HEK293 (cell line): ENCODE measurements at regions not wholly inside any gene's neighbourhood (a gene's known extent, or its start where the extent isn't known, plus 50 kb on each side); places are given as distances from the start of the nearest gene placed in this dataset.

ENCODE experiments used
- AEBP2 ChIP-seq: fragments of 450-650 bp; formaldehyde crosslinking; IDR thresholded peaks from 2 replicates; pipeline ENCODE4 v1.5.1; 2016; ENCODE audit warnings: missing biosample characterization, missing genetic modification characterization, borderline replicate concordance
- CTCF ChIP-seq: fragments of 450-650 bp; formaldehyde crosslinking; IDR thresholded peaks from 2 replicates; pipeline ENCODE4 v1.5.1; 2016; ENCODE audit warnings: missing biosample characterization, missing genetic modification characterization
- ZNF121 ChIP-seq: fragments of 450-650 bp; formaldehyde crosslinking; IDR thresholded peaks from 2 replicates; pipeline ENCODE4 v1.5.1; 2016; ENCODE audit warnings: missing biosample characterization, missing genetic modification characterization
- ZNF174 ChIP-seq: fragments of 450-650 bp; formaldehyde crosslinking; IDR thresholded peaks from 2 replicates; pipeline ENCODE4 v1.5.0; 2017; ENCODE audit warnings: missing biosample characterization, mild to moderate bottlenecking, missing genetic modification characterization
- ZNF184 ChIP-seq: fragments of 450-650 bp; IDR thresholded peaks from 2 replicates; pipeline ENCODE4 v1.5.1; 2018; ENCODE audit warnings: missing biosample characterization, mild to moderate bottlenecking, missing genetic modification characterization
- ZNF416 ChIP-seq: fragments of 450-650 bp; formaldehyde crosslinking; IDR thresholded peaks from 2 replicates; pipeline ENCODE4 v1.5.1; 2016; ENCODE audit warnings: missing biosample characterization, missing genetic modification characterization
- ZNF610 ChIP-seq: fragments of 450-650 bp; formaldehyde crosslinking; IDR thresholded peaks from 2 replicates; pipeline ENCODE4 v1.5.1; 2016; ENCODE audit warnings: missing biosample characterization, missing genetic modification characterization, borderline replicate concordance

GRCh38 chr18:65439188-65439587 lies 311.6 kb upstream of the CDH7 start:
- TF ChIP-seq CTCF (tag by site-specific recombination) (no peak), ZNF174 (tag by site-specific recombination) (no peak), ZNF610 (no peak), AEBP2 (tag by site-specific recombination) (no peak), ZNF416 (tag by site-specific recombination) (no peak), ZNF121 (tag by site-specific recombination) (no peak), ZNF184 (tag by site-specific recombination) (no peak)
